ENCODE measurements at regions not wholly inside any gene's neighbourhood (a gene's known extent, or its start where the extent isn't known, plus 50 kb on each side); places are given as distances from the start of the nearest gene placed in this dataset.

- TF ChIP-seq CTCF (IDR thresholded peaks at IDR 0.05 in 2 of 3, conservative IDR thresholded peaks at IDR 0.05 in 1 of 3; ENCODE audit: control insufficient read depth in 2 of 3, extremely low read depth in 1 of 3, insufficient read depth in 1 of 3, low read depth in 3 of 3, low read length in 3 of 3) (no peak), CHD4 (IDR thresholded peaks at IDR 0.05) (no peak)
Observed at GRCh38 chr14:94975366-94975765, 182.0 kb downstream of the DICER1 start.

Data from GM12878 (cell line).